Ectodermal cell (in vitro differentiated cells): ENCODE measurements at regions not wholly inside any gene's neighbourhood (a gene's known extent, or its start where the extent isn't known, plus 50 kb on each side); places are given as distances from the start of the nearest gene placed in this dataset.

Experiments used
- H3K27ac ChIP-seq: 2 replicates; pipeline ENCODE4 v1.7.0; 2013; ENCODE audit warnings: mild to moderate bottlenecking, low read depth, low read length; ENCODE audit not compliant: insufficient read depth, poor library complexity, severe bottlenecking
- H3K27me3 ChIP-seq: 2 replicates; pipeline ENCODE4 v1.7.0; 2013; ENCODE audit warnings: mild to moderate bottlenecking, low read length; ENCODE audit not compliant: insufficient read depth, control insufficient read depth, poor library complexity, severe bottlenecking
- H3K36me3 ChIP-seq: one replicate; pipeline ENCODE4 v1.7.0; 2013; ENCODE audit warnings: low read length; ENCODE audit not compliant: control insufficient read depth, insufficient read depth
- H3K4me1 ChIP-seq: one replicate; pipeline ENCODE4 v1.7.0; 2013; ENCODE audit warnings: low read length; ENCODE audit not compliant: control insufficient read depth, insufficient read depth
- H3K4me3 ChIP-seq: 2 replicates; pipeline ENCODE4 v1.7.0; 2013; ENCODE audit warnings: low read depth, low read length, control low read depth; ENCODE audit not compliant: insufficient read depth
- H3K9me3 ChIP-seq: 2 replicates; pipeline ENCODE4 v1.7.0; 2013; ENCODE audit warnings: mild to moderate bottlenecking, low read length, moderate library complexity; ENCODE audit not compliant: control insufficient read depth
- WGBS, 2 experiments: methylation state at CpG; one replicate each; pipeline ENCODE4 v1.1.7; 2013; ENCODE audit warnings: missing lambda C conversion rate in 2 of 2; 5-methylcytosine and 5-hydroxymethylcytosine counted together

- WGBS, 2 experiments, result 94 to 96% methylated on average over 3 of the region's 3 CpGs
- no peaks in the 10 kb centered on the region for H3K27me3 ChIP-seq
- no peak overlapping the region for H3K27ac ChIP-seq
- H3K36me3 ChIP-seq, result no peaks in the 10 kb centered on the region
- no peak overlapping the region for H3K4me3 ChIP-seq
- no peaks in the 10 kb centered on the region for H3K4me1 ChIP-seq
- no peaks in the 10 kb centered on the region for H3K9me3 ChIP-seq
Measured at GRCh38 chr13:85671336-85671735, 127.9 kb downstream of the SLITRK6 start.

GRCh38 chr13:85666356-85666755 lies 132.9 kb downstream of the SLITRK6 start:
- Histone ChIP-seq H3K36me3 (no peaks in the 10 kb centered on the region), H3K27me3 (no peaks in the 10 kb centered on the region), H3K9me3 (no peaks in the 10 kb centered on the region), H3K4me3 (no peak overlapping the region), H3K4me1 (no peaks in the 10 kb centered on the region), H3K27ac (no peak overlapping the region)
- WGBS, 2 experiments, result 48 to 55% methylated on average over 2 to 3 of the region's 3 CpGs

GRCh38 chr13:85665286-85665685 lies 133.9 kb downstream of the SLITRK6 start:
- no peaks in the 10 kb centered on the region for H3K27me3 ChIP-seq
- H3K4me1 ChIP-seq, result no peaks in the 10 kb centered on the region
- H3K4me3 ChIP-seq, result no peak overlapping the region
- no peaks in the 10 kb centered on the region for H3K9me3 ChIP-seq
- no peak overlapping the region for H3K27ac ChIP-seq
- WGBS, 2 experiments, result 94 to 95% methylated on average over 4 of the region's 4 CpGs
- no peaks in the 10 kb centered on the region for H3K36me3 ChIP-seq

- no peaks in the 10 kb centered on the region for H3K27me3 ChIP-seq
- H3K9me3 ChIP-seq, result no peaks in the 10 kb centered on the region
- no peaks in the 10 kb centered on the region for H3K36me3 ChIP-seq
- H3K4me1 ChIP-seq, result no peaks in the 10 kb centered on the region
- no peak overlapping the region for H3K4me3 ChIP-seq
- 92 to 100% methylated on average over 1 of the region's 1 CpG for WGBS, 2 experiments
- no peak overlapping the region for H3K27ac ChIP-seq
Measured at GRCh38 chr13:85663856-85664255, 135.4 kb downstream of the SLITRK6 start.

GRCh38 chr13:85662186-85662585 lies 137.0 kb downstream of the SLITRK6 start:
- Histone ChIP-seq H3K27ac (no peak overlapping the region), H3K9me3 (no peaks in the 10 kb centered on the region), H3K36me3 (no peaks in the 10 kb centered on the region), H3K4me3 (no peak overlapping the region), H3K4me1 (no peaks in the 10 kb centered on the region), H3K27me3 (no peaks in the 10 kb centered on the region)

- no peak overlapping the region for H3K4me3 ChIP-seq
- H3K9me3 ChIP-seq, result no peaks in the 10 kb centered on the region
- no peaks in the 10 kb centered on the region for H3K4me1 ChIP-seq
- H3K27me3 ChIP-seq, result no peaks in the 10 kb centered on the region
- no peak overlapping the region for H3K27ac ChIP-seq
- H3K36me3 ChIP-seq, result no peaks in the 10 kb centered on the region
Measured at GRCh38 chr13:85661675-85662074, 137.5 kb downstream of the SLITRK6 start.

- no peaks in the 10 kb centered on the region for H3K9me3 ChIP-seq
- H3K27ac ChIP-seq, result no peak overlapping the region
- 92 to 93% methylated on average over 4 of the region's 4 CpGs for WGBS, 2 experiments
- no peaks in the 10 kb centered on the region for H3K36me3 ChIP-seq
- no peaks in the 10 kb centered on the region for H3K27me3 ChIP-seq
- H3K4me3 ChIP-seq, result no peak overlapping the region
- H3K4me1 ChIP-seq, result no peaks in the 10 kb centered on the region
Measured at GRCh38 chr13:85659493-85659892, 139.7 kb downstream of the SLITRK6 start.

GRCh38 chr13:85657942-85658341 lies 141.3 kb downstream of the SLITRK6 start:
- Histone ChIP-seq H3K9me3 (no peaks in the 10 kb centered on the region), H3K27ac (no peak overlapping the region), H3K4me3 (no peak overlapping the region), H3K4me1 (no peaks in the 10 kb centered on the region), H3K36me3 (no peaks in the 10 kb centered on the region), H3K27me3 (no peaks in the 10 kb centered on the region)

- Histone ChIP-seq H3K27ac (no peak overlapping the region), H3K27me3 (no peaks in the 10 kb centered on the region), H3K4me1 (no peaks in the 10 kb centered on the region), H3K36me3 (no peaks in the 10 kb centered on the region), H3K9me3 (no peaks in the 10 kb centered on the region), H3K4me3 (no peak overlapping the region)
- WGBS, 2 experiments, result no CpG with 5 or more reads among the region's 1 CpG
Measured at GRCh38 chr13:85655040-85655439, 144.2 kb downstream of the SLITRK6 start.

- Histone ChIP-seq H3K4me1 (no peaks in the 10 kb centered on the region), H3K9me3 (no peaks in the 10 kb centered on the region), H3K27me3 (no peaks in the 10 kb centered on the region), H3K36me3 (no peaks in the 10 kb centered on the region), H3K4me3 (no peak overlapping the region), H3K27ac (no peak overlapping the region)
- WGBS, 2 experiments, result 0 to 30% methylated on average over 1 to 2 of the region's 2 CpGs
Measured at GRCh38 chr13:85654227-85654626, 145.0 kb downstream of the SLITRK6 start.

GRCh38 chr13:85653681-85654080 lies 145.5 kb downstream of the SLITRK6 start:
- Histone ChIP-seq H3K9me3 (no peaks in the 10 kb centered on the region), H3K4me3 (no peak overlapping the region), H3K4me1 (no peaks in the 10 kb centered on the region), H3K36me3 (no peaks in the 10 kb centered on the region), H3K27me3 (no peaks in the 10 kb centered on the region), H3K27ac (no peak overlapping the region)
- WGBS, 2 experiments, result 90 to 91% methylated on average over 3 of the region's 3 CpGs
